Esophagus muscularis mucosa (tissue), 4 donors: ENCODE measurements at regions not wholly inside any gene's neighbourhood (a gene's known extent, or its start where the extent isn't known, plus 50 kb on each side); places are given as distances from the start of the nearest gene placed in this dataset.

Source experiments
- DNase-seq: peaks from one replicate; pipeline ENCODE4 v3.0.0-alpha.2; 2017; ENCODE audit errors: extremely low spot score
- H3K27ac ChIP-seq, 4 donors: fragments of 200-600 bp; sonication (generic); replicated peaks in 1 of 4; 1 replicate in 3 of 4; 2 replicates in 1 of 4; pipeline ENCODE4 v1.5.1; 2016 to 2019; ENCODE audit warnings: mild to moderate bottlenecking in 1 of 4
- H3K27me3 ChIP-seq, 4 donors: fragments of 200-600 bp; sonication (generic); one replicate each; pipeline versions ENCODE4 v1.5.1 to v1.6.0; 2016 to 2019
- H3K36me3 ChIP-seq, 4 donors: fragments of 200-600 bp; sonication (generic); one replicate each; pipeline ENCODE4 v1.5.1; 2016 to 2019
- H3K4me1 ChIP-seq, 4 donors: fragments of 200-600 bp; sonication (generic); one replicate each; pipeline ENCODE4 v1.5.1; 2016 to 2019
- H3K4me3 ChIP-seq, 4 donors: fragments of 200-600 bp; sonication (generic); 1 replicate in 2 of 4; 2 replicates in 2 of 4; pipeline ENCODE4 v1.5.1; 2016 to 2019; ENCODE audit warnings: mild to moderate bottlenecking in 4 of 4, moderate library complexity in 1 of 4
- H3K9me3 ChIP-seq, 4 donors: fragments of 200-600 bp; sonication (generic); 1 replicate in 3 of 4; 2 replicates in 1 of 4; pipeline ENCODE4 v1.5.1; 2016 to 2019
- EP300 ChIP-seq: sonication (generic); formaldehyde crosslinking; IDR thresholded peaks from one replicate; pipeline ENCODE4 v1.6.1; 2017; ENCODE audit warnings: antibody characterized with exemption
- POLR2A ChIP-seq: fragments of 450-650 bp; IDR thresholded peaks from one replicate; pipeline ENCODE4 v1.6.1; 2017; ENCODE audit warnings: antibody characterized with exemption, moderate library complexity, mild to moderate bottlenecking, low read depth
- POLR2AphosphoS5 ChIP-seq, 2 donors: sonication (generic); formaldehyde crosslinking; IDR thresholded peaks; one replicate each; pipeline ENCODE4 v1.6.1; 2017; ENCODE audit warnings: antibody characterized with exemption in 2 of 2
- whole genome bisulfite sequencing: methylation state at CpG from one replicate; pipeline ENCODE4 v1.1.5; 2018; 5-methylcytosine and 5-hydroxymethylcytosine counted together
- intact Hi-C: fragments of 100-400 bp; cut with DNase I; formaldehyde crosslinking; loops from one replicate; pipeline ENCODE4 v1.15.1; 2023
- TF ChIP-seq, protein P1 (sequence below), 3 experiments: fragments of 200-600 bp in 2 of 3; fragments of 450-650 bp in 1 of 3; sonication (generic) in 2 of 3; IDR thresholded peaks; one replicate each; pipeline ENCODE4 v1.5.1; 2017 to 2019; ENCODE audit warnings: antibody characterized with exemption in 3 of 3, mild to moderate bottlenecking in 2 of 3, moderate library complexity in 1 of 3

DNA sequence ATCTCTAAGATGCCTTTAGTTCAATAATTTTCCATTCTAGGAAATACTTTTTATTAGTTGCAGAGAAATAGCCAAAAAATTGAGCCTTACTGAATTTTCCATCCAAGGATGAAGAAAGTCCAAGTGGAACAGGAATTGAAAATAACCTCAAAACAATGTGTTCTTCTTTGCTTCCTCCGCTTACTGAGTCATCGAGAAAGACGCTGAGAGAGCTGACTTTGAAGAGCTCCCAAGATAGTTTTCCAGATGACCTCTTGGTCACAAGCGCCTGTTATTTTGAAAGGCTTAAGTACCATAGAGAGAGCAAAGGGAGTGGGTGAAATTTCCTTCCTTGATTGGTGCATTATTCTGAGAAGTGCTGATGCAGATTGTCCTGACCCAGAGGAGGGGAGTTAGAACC, 253.5 kb upstream of the ATP10B start:
- Histone ChIP-seq H3K36me3 (no peaks in the 10 kb centered on the region), H3K4me3 (no peak overlapping the region), H3K4me1 (no peaks in the 10 kb centered on the region), H3K9me3 (no peaks in the 10 kb centered on the region), H3K27ac (no peak overlapping the region), H3K27me3 (no peaks in the 10 kb centered on the region)
- TF ChIP-seq EP300 (no peak), POLR2AphosphoS5 (IDR thresholded peaks at IDR 0.05) (no peak), POLR2A (no peak)
- TF ChIP-seq, protein P1, sequence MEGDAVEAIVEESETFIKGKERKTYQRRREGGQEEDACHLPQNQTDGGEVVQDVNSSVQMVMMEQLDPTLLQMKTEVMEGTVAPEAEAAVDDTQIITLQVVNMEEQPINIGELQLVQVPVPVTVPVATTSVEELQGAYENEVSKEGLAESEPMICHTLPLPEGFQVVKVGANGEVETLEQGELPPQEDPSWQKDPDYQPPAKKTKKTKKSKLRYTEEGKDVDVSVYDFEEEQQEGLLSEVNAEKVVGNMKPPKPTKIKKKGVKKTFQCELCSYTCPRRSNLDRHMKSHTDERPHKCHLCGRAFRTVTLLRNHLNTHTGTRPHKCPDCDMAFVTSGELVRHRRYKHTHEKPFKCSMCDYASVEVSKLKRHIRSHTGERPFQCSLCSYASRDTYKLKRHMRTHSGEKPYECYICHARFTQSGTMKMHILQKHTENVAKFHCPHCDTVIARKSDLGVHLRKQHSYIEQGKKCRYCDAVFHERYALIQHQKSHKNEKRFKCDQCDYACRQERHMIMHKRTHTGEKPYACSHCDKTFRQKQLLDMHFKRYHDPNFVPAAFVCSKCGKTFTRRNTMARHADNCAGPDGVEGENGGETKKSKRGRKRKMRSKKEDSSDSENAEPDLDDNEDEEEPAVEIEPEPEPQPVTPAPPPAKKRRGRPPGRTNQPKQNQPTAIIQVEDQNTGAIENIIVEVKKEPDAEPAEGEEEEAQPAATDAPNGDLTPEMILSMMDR (IDR thresholded peaks at IDR 0.05), result no peak
- DNase-seq, result no peak
- 45% methylated on average over 4 of the region's 4 CpGs for WGBS
- intact Hi-C loops, result no loop called here

DNA sequence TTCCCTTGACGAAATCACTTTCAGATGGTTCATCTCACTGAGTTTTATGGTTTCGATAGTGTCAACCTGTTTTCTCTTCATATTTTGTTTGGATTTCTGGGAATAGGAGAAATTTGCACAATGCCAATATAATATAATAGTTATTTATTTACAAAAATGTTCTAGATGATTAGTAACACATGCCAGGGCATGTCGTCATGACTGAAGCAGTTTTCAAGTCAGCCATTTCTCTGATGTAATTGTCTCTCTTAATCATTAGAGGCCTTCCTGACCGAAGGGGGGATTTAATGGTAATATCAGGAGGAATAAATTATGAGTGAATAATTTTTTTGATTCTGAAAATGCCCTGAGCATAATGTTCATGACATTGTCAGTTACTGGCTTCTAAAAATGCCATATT, 246.5 kb upstream of the ATP10B start:
- H3K27ac ChIP-seq, result no peak overlapping the region
- no peaks in the 10 kb centered on the region for H3K27me3 ChIP-seq
- no peaks in the 10 kb centered on the region for H3K9me3 ChIP-seq
- no peaks in the 10 kb centered on the region for H3K36me3 ChIP-seq
- H3K4me1 ChIP-seq, result no peaks in the 10 kb centered on the region
- TF ChIP-seq POLR2AphosphoS5 (IDR thresholded peaks at IDR 0.05), result no peak
- TF ChIP-seq EP300, result no peak
- TF ChIP-seq, protein P1 (IDR thresholded peaks at IDR 0.05), result no peak
- no peak for TF ChIP-seq POLR2A
- intact Hi-C loops, result no loop called here
- 79% methylated on average over 4 of the region's 4 CpGs for WGBS
- H3K4me3 ChIP-seq, result no peak overlapping the region
- no peak for DNase-seq

- H3K27me3 ChIP-seq, result no peaks in the 10 kb centered on the region
- H3K9me3 ChIP-seq, result no peaks in the 10 kb centered on the region
- no peaks in the 10 kb centered on the region for H3K4me1 ChIP-seq
- WGBS, result 72% methylated on average over 4 of the region's 4 CpGs
- no peaks in the 10 kb centered on the region for H3K36me3 ChIP-seq
- DNase-seq, result no peak
- H3K4me3 ChIP-seq, result no peak overlapping the region
- no peak overlapping the region for H3K27ac ChIP-seq
- intact Hi-C loops, result no loop called here
- TF ChIP-seq, protein P1 (IDR thresholded peaks at IDR 0.05), result no peak
- TF ChIP-seq POLR2A (no peak), POLR2AphosphoS5 (IDR thresholded peaks at IDR 0.05) (no peak), EP300 (no peak)
These were observed 244.6 kb upstream of the ATP10B start for GRCh38 chr5:161096581-161096980.

GRCh38 chr5:161095953-161096352, 243.9 kb upstream of the ATP10B start:
- Histone ChIP-seq H3K4me1 (no peaks in the 10 kb centered on the region), H3K27ac (no peak overlapping the region), H3K9me3 (no peaks in the 10 kb centered on the region), H3K36me3 (no peaks in the 10 kb centered on the region), H3K27me3 (no peaks in the 10 kb centered on the region), H3K4me3 (no peak overlapping the region)
- DNase-seq, result no peak
- 27% methylated on average over 2 of the region's 2 CpGs for WGBS
- no peak for TF ChIP-seq POLR2AphosphoS5 (IDR thresholded peaks at IDR 0.05)
- no peak for TF ChIP-seq POLR2A
- no peak for TF ChIP-seq EP300
- TF ChIP-seq, protein P1 (IDR thresholded peaks at IDR 0.05), result no peak
- intact Hi-C loops, result no loop called here

- TF ChIP-seq POLR2AphosphoS5 (IDR thresholded peaks at IDR 0.05) (no peak), EP300 (no peak), POLR2A (no peak)
- TF ChIP-seq, protein P1 (IDR thresholded peaks at IDR 0.05), result no peak
- Histone ChIP-seq H3K27ac (no peak overlapping the region), H3K4me1 (no peaks in the 10 kb centered on the region), H3K9me3 (no peaks in the 10 kb centered on the region), H3K4me3 (no peak overlapping the region), H3K27me3 (no peaks in the 10 kb centered on the region), H3K36me3 (no peaks in the 10 kb centered on the region)
- no peak for DNase-seq
- intact Hi-C loops, result no loop called here
These were observed 242.4 kb upstream of the ATP10B start for GRCh38 chr5:161094411-161094810.
